ENCODE measurements at regions not wholly inside any gene's neighbourhood (a gene's known extent, or its start where the extent isn't known, plus 50 kb on each side); places are given as distances from the start of the nearest gene placed in this dataset.

DNA sequence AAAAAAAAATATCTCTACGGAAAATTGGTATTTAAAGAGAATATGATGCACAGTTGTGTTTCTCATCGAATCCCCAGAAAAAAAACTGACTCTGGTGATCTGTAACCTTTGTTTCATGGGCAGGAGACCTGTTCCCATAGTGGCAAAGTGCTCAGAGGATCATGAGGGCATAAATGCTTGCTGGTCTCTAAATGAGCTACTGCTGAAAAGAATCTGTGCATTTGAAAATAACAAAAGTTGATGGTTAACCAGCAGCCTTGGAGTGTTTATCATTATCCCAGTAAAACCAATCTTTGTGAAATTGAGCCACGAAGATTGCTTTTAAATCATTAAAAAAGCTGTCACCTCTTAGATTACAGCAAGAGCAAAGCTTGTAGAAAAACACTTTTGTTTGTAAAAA, 775.4 kb downstream of the MTRR start:
- Histone ChIP-seq H3K36me3 (ENCODE audit: insufficient read depth, low read length) (no peaks in the 10 kb centered on the region), H3K4me3 (ENCODE audit: low read depth, low read length, poor library complexity, severe bottlenecking) (no peak overlapping the region), H3K9ac (ENCODE audit: low read length) (no peak overlapping the region), H3K27ac (ENCODE audit: low read depth, low read length, poor library complexity, severe bottlenecking) (no peak overlapping the region), H3F3A (ENCODE audit: insufficient read depth, low read length) (no peaks in the 10 kb centered on the region), H3K79me2 (ENCODE audit: insufficient read depth, low read length) (no peaks in the 10 kb centered on the region), H4K20me1 (ENCODE audit: insufficient read depth, low read length) (no peaks in the 10 kb centered on the region), H3K4me1 (ENCODE audit: insufficient read depth, low read length, severe bottlenecking) (no peaks in the 10 kb centered on the region), H3K27me3 (ENCODE audit: insufficient read depth, low read length) (no peaks in the 10 kb centered on the region), H2AFZ (ENCODE audit: low read length) (no peak overlapping the region), H3K9me2 (ENCODE audit: low read depth, low read length) (no peaks in the 10 kb centered on the region), H3K4me2 (ENCODE audit: low read length) (no peak overlapping the region), H3K9me3 (ENCODE audit: low read length) (no peaks in the 10 kb centered on the region)
- TF ChIP-seq, protein P1, sequence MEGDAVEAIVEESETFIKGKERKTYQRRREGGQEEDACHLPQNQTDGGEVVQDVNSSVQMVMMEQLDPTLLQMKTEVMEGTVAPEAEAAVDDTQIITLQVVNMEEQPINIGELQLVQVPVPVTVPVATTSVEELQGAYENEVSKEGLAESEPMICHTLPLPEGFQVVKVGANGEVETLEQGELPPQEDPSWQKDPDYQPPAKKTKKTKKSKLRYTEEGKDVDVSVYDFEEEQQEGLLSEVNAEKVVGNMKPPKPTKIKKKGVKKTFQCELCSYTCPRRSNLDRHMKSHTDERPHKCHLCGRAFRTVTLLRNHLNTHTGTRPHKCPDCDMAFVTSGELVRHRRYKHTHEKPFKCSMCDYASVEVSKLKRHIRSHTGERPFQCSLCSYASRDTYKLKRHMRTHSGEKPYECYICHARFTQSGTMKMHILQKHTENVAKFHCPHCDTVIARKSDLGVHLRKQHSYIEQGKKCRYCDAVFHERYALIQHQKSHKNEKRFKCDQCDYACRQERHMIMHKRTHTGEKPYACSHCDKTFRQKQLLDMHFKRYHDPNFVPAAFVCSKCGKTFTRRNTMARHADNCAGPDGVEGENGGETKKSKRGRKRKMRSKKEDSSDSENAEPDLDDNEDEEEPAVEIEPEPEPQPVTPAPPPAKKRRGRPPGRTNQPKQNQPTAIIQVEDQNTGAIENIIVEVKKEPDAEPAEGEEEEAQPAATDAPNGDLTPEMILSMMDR (IDR thresholded peaks at IDR 0.05; ENCODE audit: low read length), result no peak
- no peak for TF ChIP-seq EZH2 (IDR thresholded peaks at IDR 0.05; ENCODE audit: borderline replicate concordance, low read length)

- Histone ChIP-seq H3K9me2 (ENCODE audit: low read depth, low read length) (no peaks in the 10 kb centered on the region), H3K4me2 (ENCODE audit: low read length) (no peak overlapping the region), H3K27me3 (ENCODE audit: insufficient read depth, low read length) (no peaks in the 10 kb centered on the region), H3K4me1 (ENCODE audit: insufficient read depth, low read length, severe bottlenecking) (no peaks in the 10 kb centered on the region), H3K9me3 (ENCODE audit: low read length) (no peaks in the 10 kb centered on the region), H3K4me3 (ENCODE audit: low read depth, low read length, poor library complexity, severe bottlenecking) (no peak overlapping the region), H3K79me2 (ENCODE audit: insufficient read depth, low read length) (no peaks in the 10 kb centered on the region), H4K20me1 (ENCODE audit: insufficient read depth, low read length) (no peaks in the 10 kb centered on the region), H3K27ac (ENCODE audit: low read depth, low read length, poor library complexity, severe bottlenecking) (no peak overlapping the region), H3K9ac (ENCODE audit: low read length) (no peak overlapping the region), H3K36me3 (ENCODE audit: insufficient read depth, low read length) (no peaks in the 10 kb centered on the region), H2AFZ (ENCODE audit: low read length) (no peak overlapping the region), H3F3A (ENCODE audit: insufficient read depth, low read length) (no peaks in the 10 kb centered on the region)
- no peak for TF ChIP-seq EZH2 (IDR thresholded peaks at IDR 0.05; ENCODE audit: borderline replicate concordance, low read length)
- TF ChIP-seq, protein P1 (IDR thresholded peaks at IDR 0.05; ENCODE audit: low read length), result no peak
Observed at GRCh38 chr5:8647111-8647510, 778.2 kb downstream of the MTRR start.

DNA sequence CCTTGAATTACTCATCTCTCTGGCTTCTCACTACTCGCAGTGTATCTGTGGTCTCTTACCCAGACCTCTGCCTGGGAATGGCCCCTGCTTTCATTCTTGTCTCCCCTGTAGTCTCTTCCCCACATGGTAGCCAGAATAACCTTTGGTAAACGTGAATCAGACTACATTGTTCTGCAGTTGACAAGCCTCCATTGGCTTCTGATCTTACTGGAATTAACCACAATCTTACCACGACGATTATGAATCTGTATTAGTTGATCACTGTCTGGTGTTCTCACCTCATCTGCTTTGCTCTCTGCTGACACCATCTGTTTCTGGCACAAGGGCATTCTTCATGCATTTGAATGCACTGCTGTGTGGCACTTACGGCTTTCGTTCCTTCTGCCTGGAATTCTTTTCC, 781.2 kb downstream of the MTRR start:
- Histone ChIP-seq H3K36me3 (ENCODE audit: insufficient read depth, low read length) (no peaks in the 10 kb centered on the region), H2AFZ (ENCODE audit: low read length) (no peak overlapping the region; the same call in 1 of the 2 replicates), H3K27ac (ENCODE audit: low read depth, low read length, poor library complexity, severe bottlenecking) (no peak overlapping the region), H3K9me3 (ENCODE audit: low read length) (no peaks in the 10 kb centered on the region), H4K20me1 (ENCODE audit: insufficient read depth, low read length) (no peaks in the 10 kb centered on the region), H3K4me3 (ENCODE audit: low read depth, low read length, poor library complexity, severe bottlenecking) (no peak overlapping the region), H3F3A (ENCODE audit: insufficient read depth, low read length) (no peaks in the 10 kb centered on the region), H3K79me2 (ENCODE audit: insufficient read depth, low read length) (no peaks in the 10 kb centered on the region), H3K4me1 (ENCODE audit: insufficient read depth, low read length, severe bottlenecking) (no peaks in the 10 kb centered on the region), H3K9ac (ENCODE audit: low read length) (no peak overlapping the region), H3K4me2 (ENCODE audit: low read length) (no peak overlapping the region), H3K9me2 (ENCODE audit: low read depth, low read length) (no peaks in the 10 kb centered on the region), H3K27me3 (ENCODE audit: insufficient read depth, low read length) (no peaks in the 10 kb centered on the region)
- no peak for TF ChIP-seq EZH2 (IDR thresholded peaks at IDR 0.05; ENCODE audit: borderline replicate concordance, low read length)
- TF ChIP-seq, protein P1 (IDR thresholded peaks at IDR 0.05; ENCODE audit: low read length), result no peak

Measured in OCI-LY1 (cell line).